ENCODE measurements at regions not wholly inside any gene's neighbourhood (a gene's known extent, or its start where the extent isn't known, plus 50 kb on each side); places are given as distances from the start of the nearest gene placed in this dataset.

DNA sequence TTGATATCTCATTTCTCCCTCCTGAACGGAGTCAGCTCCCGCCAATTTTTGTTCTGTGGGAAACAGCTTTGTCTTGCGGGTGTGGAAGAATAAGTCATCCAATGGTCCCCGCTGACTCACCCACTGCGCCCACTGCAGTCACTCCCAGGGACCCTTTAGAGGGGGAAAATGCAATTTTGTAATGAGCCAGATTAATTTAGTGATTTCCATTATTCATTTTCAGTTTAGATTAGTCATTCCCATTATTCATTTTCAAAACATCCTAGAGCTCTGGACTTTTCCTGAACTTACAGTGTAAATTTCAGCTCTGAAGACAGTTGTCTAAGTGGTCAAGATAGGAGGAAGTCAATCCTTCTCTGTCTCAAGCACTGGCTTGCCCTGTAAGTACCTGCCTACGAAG is 154.9 kb upstream of the TMEM72 start:
- TF ChIP-seq, protein P1, sequence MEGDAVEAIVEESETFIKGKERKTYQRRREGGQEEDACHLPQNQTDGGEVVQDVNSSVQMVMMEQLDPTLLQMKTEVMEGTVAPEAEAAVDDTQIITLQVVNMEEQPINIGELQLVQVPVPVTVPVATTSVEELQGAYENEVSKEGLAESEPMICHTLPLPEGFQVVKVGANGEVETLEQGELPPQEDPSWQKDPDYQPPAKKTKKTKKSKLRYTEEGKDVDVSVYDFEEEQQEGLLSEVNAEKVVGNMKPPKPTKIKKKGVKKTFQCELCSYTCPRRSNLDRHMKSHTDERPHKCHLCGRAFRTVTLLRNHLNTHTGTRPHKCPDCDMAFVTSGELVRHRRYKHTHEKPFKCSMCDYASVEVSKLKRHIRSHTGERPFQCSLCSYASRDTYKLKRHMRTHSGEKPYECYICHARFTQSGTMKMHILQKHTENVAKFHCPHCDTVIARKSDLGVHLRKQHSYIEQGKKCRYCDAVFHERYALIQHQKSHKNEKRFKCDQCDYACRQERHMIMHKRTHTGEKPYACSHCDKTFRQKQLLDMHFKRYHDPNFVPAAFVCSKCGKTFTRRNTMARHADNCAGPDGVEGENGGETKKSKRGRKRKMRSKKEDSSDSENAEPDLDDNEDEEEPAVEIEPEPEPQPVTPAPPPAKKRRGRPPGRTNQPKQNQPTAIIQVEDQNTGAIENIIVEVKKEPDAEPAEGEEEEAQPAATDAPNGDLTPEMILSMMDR (IDR thresholded peaks at IDR 0.05), result no peak
- no peak for TF ChIP-seq POLR2A (IDR thresholded peaks at IDR 0.05)
- no peak for TF ChIP-seq EP300 (IDR thresholded peaks at IDR 0.05)
